ENCODE measurements at regions not wholly inside any gene's neighbourhood (a gene's known extent, or its start where the extent isn't known, plus 50 kb on each side); places are given as distances from the start of the nearest gene placed in this dataset.
"Not testable (repeated sequence)": the region's sequence is repeated elsewhere in the genome, so short reads cannot be mapped to it uniquely, and the experiment has no call there.

- no peak for DNase-seq
Measured at GRCh38 chr20:51184289-51184688, 161.4 kb upstream of the KCNG1 start.

GRCh38 chr20:51183451-51183850, 160.5 kb upstream of the KCNG1 start:
- no peak for DNase-seq

GRCh38 chr20:51182571-51182970, 159.7 kb upstream of the KCNG1 start:
- DNase-seq: no peak

GRCh38 chr20:51178153-51178552, 155.2 kb upstream of the KCNG1 start:
- no peak for DNase-seq

GRCh38 chr20:51176876-51177275, 154.0 kb upstream of the KCNG1 start:
- DNase-seq: no peak

GRCh38 chr20:51176446-51176845, 153.5 kb upstream of the KCNG1 start:
- no peak for DNase-seq

- DNase-seq: no peak
Measured at GRCh38 chr20:51175724-51176123, 152.8 kb upstream of the KCNG1 start.

- no peak for DNase-seq
Measured at GRCh38 chr20:51175156-51175555, 152.2 kb upstream of the KCNG1 start.

- DNase-seq: no peak
Measured at GRCh38 chr20:51174536-51174935, 151.6 kb upstream of the KCNG1 start.

- peak; percentile 12 for DNase-seq
Measured at GRCh38 chr20:51172558-51173428, 149.9 kb upstream of the KCNG1 start.

- DNase-seq: no peak
Measured at GRCh38 chr20:51171141-51171540, 148.2 kb upstream of the KCNG1 start.

- DNase-seq: no peak
Measured at GRCh38 chr20:51169813-51170212, 146.9 kb upstream of the KCNG1 start.

GRCh38 chr20:51167911-51168310, 145.0 kb upstream of the KCNG1 start:
- DNase-seq: not testable (repeated sequence)

GRCh38 chr20:51166489-51166888, 143.6 kb upstream of the KCNG1 start:
- DNase-seq: no peak

GRCh38 chr20:51165131-51165530, 142.2 kb upstream of the KCNG1 start:
- no peak for DNase-seq

GRCh38 chr20:51164731-51165130, 141.8 kb upstream of the KCNG1 start:
- no peak for DNase-seq

- DNase-seq: no peak
Measured at GRCh38 chr20:51163996-51164600, 141.2 kb upstream of the KCNG1 start.

GRCh38 chr20:51162015-51162414, 139.1 kb upstream of the KCNG1 start:
- DNase-seq: no peak

- no peak for DNase-seq
Measured at GRCh38 chr20:51160821-51161220, 137.9 kb upstream of the KCNG1 start.

GRCh38 chr20:51159981-51160380, 137.1 kb upstream of the KCNG1 start:
- no peak for DNase-seq

GRCh38 chr20:51159303-51159702, 136.4 kb upstream of the KCNG1 start:
- DNase-seq: no peak

- no peak for DNase-seq
Measured at GRCh38 chr20:51158226-51158625, 135.3 kb upstream of the KCNG1 start.

- DNase-seq: peak; percentile 42
Measured at GRCh38 chr20:51156041-51156982, 133.4 kb upstream of the KCNG1 start.
